HK-2 (cell line): ENCODE measurements at regions not wholly inside any gene's neighbourhood (a gene's known extent, or its start where the extent isn't known, plus 50 kb on each side); places are given as distances from the start of the nearest gene placed in this dataset.

ENCODE experiments used
- DNase-seq: peaks from one replicate; pipeline ENCODE4 v3.0.0-alpha.2; 2018; ENCODE audit not compliant: unreplicated experiment

GRCh38 chr5:143730112-143730801, 81.7 kb upstream of the HMHB1 start:
- no peak for DNase-seq

GRCh38 chr5:143729334-143729946, 82.5 kb upstream of the HMHB1 start:
- no peak for DNase-seq

- no peak for DNase-seq
Observed at GRCh38 chr5:143723159-143723558, 88.8 kb upstream of the HMHB1 start.

GRCh38 chr5:143721925-143722324, 90.0 kb upstream of the HMHB1 start:
- DNase-seq, result no peak

GRCh38 chr5:143720689-143721088, 91.3 kb upstream of the HMHB1 start:
- no peak for DNase-seq

GRCh38 chr5:143717400-143717799, 94.6 kb upstream of the HMHB1 start:
- DNase-seq, result no peak

- DNase-seq, result no peak
Observed at GRCh38 chr5:143716881-143717280, 95.1 kb upstream of the HMHB1 start.

GRCh38 chr5:143715616-143716015, 96.3 kb upstream of the HMHB1 start:
- no peak for DNase-seq

GRCh38 chr5:143714629-143715028, 97.3 kb upstream of the HMHB1 start:
- no peak for DNase-seq

- DNase-seq, result no peak
Observed at GRCh38 chr5:143713047-143714003, 98.6 kb upstream of the HMHB1 start.

GRCh38 chr5:143708672-143709071, 103.3 kb upstream of the HMHB1 start:
- no peak for DNase-seq

GRCh38 chr5:143707806-143708205, 104.2 kb upstream of the HMHB1 start:
- DNase-seq, result no peak

- no peak for DNase-seq
Observed at GRCh38 chr5:143705381-143705780, 106.6 kb upstream of the HMHB1 start.

- no peak for DNase-seq
Observed at GRCh38 chr5:143703659-143704058, 108.3 kb upstream of the HMHB1 start.

GRCh38 chr5:143701493-143701892, 110.5 kb upstream of the HMHB1 start:
- DNase-seq, result no peak

GRCh38 chr5:143700994-143701393, 111.0 kb upstream of the HMHB1 start:
- no peak for DNase-seq

- DNase-seq, result no peak
Observed at GRCh38 chr5:143699121-143699520, 112.8 kb upstream of the HMHB1 start.

GRCh38 chr5:143698574-143698973, 113.4 kb upstream of the HMHB1 start:
- DNase-seq, result no peak

GRCh38 chr5:143696921-143697320, 115.0 kb upstream of the HMHB1 start:
- no peak for DNase-seq

GRCh38 chr5:143695941-143696340, 116.0 kb upstream of the HMHB1 start:
- no peak for DNase-seq

GRCh38 chr5:143695244-143695864, 116.6 kb upstream of the HMHB1 start:
- DNase-seq, result no peak

GRCh38 chr5:143694357-143694756, 117.6 kb upstream of the HMHB1 start:
- DNase-seq, result no peak
